ENCODE measurements at regions not wholly inside any gene's neighbourhood (a gene's known extent, or its start where the extent isn't known, plus 50 kb on each side); places are given as distances from the start of the nearest gene placed in this dataset.

- TF ChIP-seq POLR2A (IDR thresholded peaks at IDR 0.05), result no peak
- no peak for TF ChIP-seq CTCF (IDR thresholded peaks at IDR 0.05)
These were observed 442.8 kb upstream of the ARRDC4 start for GRCh38 chr15:97517737-97518136.

Data from heart left ventricle (tissue), 13 donors.